Common myeloid progenitor, CD34-positive (primary cell): ENCODE measurements at regions not wholly inside any gene's neighbourhood (a gene's known extent, or its start where the extent isn't known, plus 50 kb on each side); places are given as distances from the start of the nearest gene placed in this dataset.

ENCODE experiments used
- CTCF ChIA-PET: fragments of 350-600 bp; sonication (Branson Sonifier 250); formaldehyde crosslinking; loops from one replicate; lab custom pipeline; 2021; ENCODE audit warnings: antibody characterized with exemption; lab: Charles Lee
- POLR2A ChIA-PET: fragments of 350-600 bp; sonication (Branson Sonifier 250); formaldehyde crosslinking; loops from one replicate; lab custom pipeline; 2021; ENCODE audit warnings: antibody characterized with exemption; lab: Charles Lee
- DNase-seq, 3 donors: peaks; one replicate each; pipeline versions ENCODE4 v3.0.0 to v3.0.0-alpha.2; 2013
- H3K27ac ChIP-seq, 2 experiments: 1 replicate in 1 of 2; 2 replicates in 1 of 2; pipeline ENCODE4 v1.7.0; 2013; ENCODE audit warnings: inconsistent platforms in 2 of 2, low read length in 2 of 2, mild to moderate bottlenecking in 2 of 2, low read depth in 1 of 2, moderate library complexity in 1 of 2; ENCODE audit not compliant: severe bottlenecking in 2 of 2, insufficient read depth in 1 of 2, poor library complexity in 1 of 2
- H3K27me3 ChIP-seq, 5 experiments: replicated peaks in 2 of 5; 1 replicate in 3 of 5; 2 replicates in 2 of 5; pipeline versions ENCODE4 v1.6.1 to v1.7.0; 2013; ENCODE audit warnings: low read length in 4 of 5, mild to moderate bottlenecking in 2 of 5, moderate library complexity in 2 of 5, inconsistent platforms in 1 of 5; ENCODE audit not compliant: insufficient read depth in 5 of 5, control insufficient read depth in 4 of 5
- H3K36me3 ChIP-seq, 4 experiments: 1 replicate in 2 of 4; 2 replicates in 2 of 4; pipeline versions ENCODE4 v1.6.1 to v1.7.0; 2013; ENCODE audit warnings: low read length in 3 of 4, control low read depth in 1 of 4, mild to moderate bottlenecking in 1 of 4; ENCODE audit not compliant: control insufficient read depth in 4 of 4, insufficient read depth in 4 of 4
- H3K4me1 ChIP-seq, 4 experiments: 1 replicate in 3 of 4; 2 replicates in 1 of 4; pipeline versions ENCODE4 v1.6.1 to v1.7.1; 2013; ENCODE audit warnings: low read length in 3 of 4, mild to moderate bottlenecking in 3 of 4, control low read depth in 1 of 4, inconsistent platforms in 1 of 4, moderate library complexity in 1 of 4; ENCODE audit not compliant: control insufficient read depth in 4 of 4, insufficient read depth in 4 of 4; ENCODE audit errors: control extremely low read depth in 1 of 4
- H3K4me3 ChIP-seq, 7 experiments: 1 replicate in 4 of 7; 2 replicates in 3 of 7; pipeline versions ENCODE4 v1.5.1 to v1.7.0; 2013; ENCODE audit warnings: mild to moderate bottlenecking in 7 of 7, low read length in 6 of 7, moderate library complexity in 6 of 7, inconsistent platforms in 2 of 7, low read depth in 2 of 7, control low read depth in 1 of 7; ENCODE audit not compliant: insufficient read depth in 4 of 7, control insufficient read depth in 1 of 7; ENCODE audit errors: extremely low read depth in 1 of 7
- H3K9me3 ChIP-seq, 5 experiments: 1 replicate in 4 of 5; 2 replicates in 1 of 5; pipeline versions ENCODE4 v1.6.1 to v1.7.1; 2013; ENCODE audit warnings: low read length in 4 of 5, mild to moderate bottlenecking in 2 of 5, inconsistent platforms in 1 of 5, low read depth in 1 of 5, moderate library complexity in 1 of 5; ENCODE audit not compliant: control insufficient read depth in 4 of 5, insufficient read depth in 2 of 5; ENCODE audit errors: control extremely low read depth in 1 of 5
- WGBS: methylation state at CpG from one replicate; pipeline ENCODE4 v1.1.5; 2013; ENCODE audit not compliant: insufficient coverage; 5-methylcytosine and 5-hydroxymethylcytosine counted together

DNA sequence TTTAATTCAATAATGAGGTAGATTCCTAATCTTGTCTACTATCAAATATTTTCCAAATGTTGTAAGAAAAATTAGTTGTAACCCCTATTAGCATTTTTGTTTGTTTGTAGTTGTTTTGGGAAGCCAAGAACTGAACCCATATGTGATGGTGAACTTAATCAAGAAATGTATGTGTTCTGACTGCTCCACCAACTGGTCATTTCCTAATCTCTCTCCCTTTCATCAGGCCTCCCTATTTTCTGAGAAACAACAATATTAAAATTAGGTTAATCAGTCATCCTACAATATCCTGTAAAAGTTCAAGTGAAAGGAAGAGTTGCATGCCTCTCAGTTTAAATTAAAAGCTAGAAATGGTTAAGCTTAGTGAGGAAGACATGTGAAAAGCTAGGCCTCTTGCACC lies 504.0 kb downstream of the EPHA4 start:
- DNase-seq: no peak
- H3K36me3 ChIP-seq: no peaks in the 10 kb centered on the region
- ChIA-PET CTCF (interaction anchor here (0.6 kb wide), 1 partner anchor 207 kb away, joined by 3 read pairs; no protein-coding TSS in a partner anchor), POLR2A (interaction anchor here (0.6 kb wide), 1 partner anchor 308 kb away, joined by 3 read pairs; no protein-coding TSS in a partner anchor)
- no peak overlapping the region for H3K27ac ChIP-seq
- no peaks in the 10 kb centered on the region for H3K27me3 ChIP-seq
- no peak overlapping the region for H3K4me3 ChIP-seq
- H3K4me1 ChIP-seq: no peaks in the 10 kb centered on the region
- H3K9me3 ChIP-seq: peaks cover 0 to 11% (median 3%) of the 10 kb centered on the region in 5 experiments

DNA sequence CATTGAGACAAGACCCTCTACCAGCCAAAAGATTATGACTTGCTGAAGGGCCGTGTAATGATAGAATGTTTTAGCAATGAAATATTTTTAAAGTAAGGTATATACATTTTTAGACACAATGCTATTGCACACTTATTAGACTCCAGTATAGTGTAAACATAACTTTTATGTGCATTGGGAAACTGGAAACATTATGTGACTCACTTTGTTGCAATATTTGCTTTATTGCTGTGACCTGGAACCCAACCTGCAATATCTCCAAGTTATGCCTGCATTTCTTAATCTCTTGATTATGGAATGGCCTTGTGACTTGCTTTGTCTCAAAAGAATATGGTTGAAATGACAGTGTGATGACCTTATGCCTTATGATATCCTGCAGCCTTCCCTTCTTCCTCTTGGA lies 502.0 kb downstream of the EPHA4 start:
- no peak overlapping the region for H3K27ac ChIP-seq
- H3K27me3 ChIP-seq: no peaks in the 10 kb centered on the region
- no peaks in the 10 kb centered on the region for H3K4me1 ChIP-seq
- peaks cover 0 to 11% (median 3%) of the 10 kb centered on the region in 5 experiments for H3K9me3 ChIP-seq
- POLR2A ChIA-PET: no interaction called here
- H3K36me3 ChIP-seq: no peaks in the 10 kb centered on the region
- CTCF ChIA-PET: no interaction called here
- no peak for DNase-seq
- H3K4me3 ChIP-seq: no peak overlapping the region
- no CpG with 5 or more reads among the region's 1 CpG for WGBS

DNA sequence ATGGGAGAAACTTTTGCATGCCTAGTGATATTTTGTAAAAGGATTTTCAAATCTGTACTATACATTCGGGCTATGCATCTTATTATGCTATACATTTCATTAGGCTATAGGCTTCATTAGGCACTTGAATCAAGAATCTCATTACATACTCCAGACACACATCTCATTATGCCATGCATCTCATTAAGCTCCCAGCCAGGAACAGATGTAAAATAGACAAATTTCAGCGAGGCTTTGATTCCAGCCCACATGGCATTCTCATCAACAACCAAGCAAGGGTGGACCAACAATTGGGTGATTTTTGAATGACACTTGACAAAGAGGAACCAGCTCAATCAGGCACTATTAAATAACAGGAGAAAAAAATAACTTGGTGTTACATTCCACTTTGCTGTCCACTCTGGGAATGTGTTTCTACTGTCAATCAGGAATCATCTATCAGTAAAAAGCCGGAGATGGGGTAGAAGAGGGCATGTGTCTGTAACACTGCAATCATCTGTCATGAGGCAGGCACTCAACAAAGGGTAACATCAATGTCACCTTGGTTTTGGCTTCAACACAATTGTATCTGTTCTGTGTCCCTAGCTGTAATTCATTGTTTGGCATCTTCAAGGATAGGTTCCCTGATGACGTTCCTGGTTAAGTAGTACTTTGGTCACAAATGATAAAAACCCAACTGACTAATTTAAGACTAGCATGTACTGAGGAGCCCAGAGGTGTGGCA lies 498.6 kb downstream of the EPHA4 start:
- POLR2A ChIA-PET: no interaction called here

DNA sequence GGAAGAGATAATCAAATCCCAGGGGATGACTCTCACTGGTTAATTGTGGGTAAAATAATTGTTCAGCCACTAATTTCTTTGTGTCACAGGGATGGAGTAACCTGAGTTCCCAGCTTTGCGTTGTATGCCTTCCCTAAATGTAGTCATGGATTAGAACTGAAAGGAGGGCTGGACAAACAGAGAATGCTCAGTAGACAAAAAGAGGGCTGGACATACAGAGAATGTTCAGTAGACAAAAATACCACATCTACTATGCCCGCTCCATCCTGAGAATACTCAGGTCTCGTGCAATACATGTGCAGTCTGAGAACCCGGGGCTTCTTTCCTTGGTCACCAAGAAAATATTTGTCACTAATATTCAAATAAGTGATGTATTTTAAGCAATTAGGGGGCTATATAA lies 497.9 kb downstream of the EPHA4 start:
- WGBS: 100% methylated on average over 1 of the region's 4 CpGs
- H3K4me3 ChIP-seq: no peak overlapping the region
- no peak for DNase-seq
- H3K27ac ChIP-seq: no peak overlapping the region
- no peaks in the 10 kb centered on the region for H3K27me3 ChIP-seq
- no peaks in the 10 kb centered on the region for H3K36me3 ChIP-seq
- H3K9me3 ChIP-seq: peaks cover 1 to 11% (median 3%) of the 10 kb centered on the region in 5 experiments
- ChIA-PET CTCF (interaction anchor here (1.1 kb wide), 1 partner anchor 244 kb away, joined by 3 read pairs; no protein-coding TSS in a partner anchor), POLR2A (no interaction called here)
- H3K4me1 ChIP-seq: no peaks in the 10 kb centered on the region

More for the DNA sequence above, 498.6 kb downstream of the EPHA4 start:
- H3K27ac ChIP-seq: no peak overlapping the region
- H3K9me3 ChIP-seq: peaks cover 1 to 11% (median 3%) of the 10 kb centered on the region in 5 experiments
- DNase-seq: no peak
- no peaks in the 10 kb centered on the region for H3K36me3 ChIP-seq
- no peaks in the 10 kb centered on the region for H3K27me3 ChIP-seq
- H3K4me1 ChIP-seq: no peaks in the 10 kb centered on the region
- H3K4me3 ChIP-seq: no peak overlapping the region
- 100% methylated on average over 3 of the region's 4 CpGs for WGBS
- CTCF ChIA-PET: interaction anchor here (1.1 kb wide), 1 partner anchor 245 kb away, joined by 3 read pairs; no protein-coding TSS in a partner anchor

DNA sequence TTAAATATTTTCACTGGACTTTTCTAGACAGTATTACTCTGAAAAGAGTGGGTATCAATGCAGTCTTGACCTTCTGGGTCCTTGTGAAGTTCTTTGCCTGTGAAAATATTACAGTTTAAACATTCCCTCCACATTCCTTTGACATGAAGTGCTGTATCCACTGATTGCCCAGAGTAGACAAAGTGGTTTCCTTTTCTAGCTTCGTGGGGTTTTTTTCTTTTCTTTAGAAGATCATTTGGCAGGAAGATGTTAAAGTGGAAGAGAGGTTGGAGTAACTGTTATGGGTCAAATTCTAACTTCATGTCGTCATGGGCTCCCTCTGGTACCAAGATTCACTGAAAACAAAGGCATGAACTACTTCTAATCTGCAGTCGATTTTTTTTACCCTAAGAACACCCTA lies 496.9 kb downstream of the EPHA4 start:
- Histone ChIP-seq H3K27me3 (no peaks in the 10 kb centered on the region), H3K36me3 (no peaks in the 10 kb centered on the region), H3K4me1 (no peaks in the 10 kb centered on the region), H3K27ac (no peak overlapping the region), H3K9me3 (peaks cover 1 to 11% (median 3%) of the 10 kb centered on the region in 5 experiments), H3K4me3 (no peak overlapping the region)
- ChIA-PET CTCF (no interaction called here), POLR2A (no interaction called here)
- DNase-seq: no peak
- WGBS: 20% methylated on average over 1 of the region's 3 CpGs

DNA sequence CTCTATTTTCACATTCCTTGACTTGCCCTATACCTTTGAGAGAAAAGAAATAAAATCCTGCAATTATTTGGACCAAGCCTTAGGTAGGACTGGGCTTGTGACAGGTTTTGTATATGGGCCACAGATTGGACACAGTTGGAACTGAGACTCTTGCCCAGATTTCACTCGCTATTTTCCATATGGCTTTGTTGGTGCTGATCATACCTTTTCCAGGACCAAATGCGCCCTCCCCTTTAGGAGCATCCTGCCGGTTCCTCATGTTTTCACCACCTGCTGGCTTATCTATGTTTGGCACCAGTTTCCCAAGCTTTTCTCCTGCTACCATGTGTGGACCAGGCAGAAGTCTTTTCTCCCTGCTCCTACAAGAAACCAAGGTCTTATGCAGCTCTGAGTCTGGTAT lies 494.9 kb downstream of the EPHA4 start:
- Histone ChIP-seq H3K27me3 (no peaks in the 10 kb centered on the region), H3K27ac (no peak overlapping the region), H3K9me3 (peaks cover 0 to 1% (median 0%) of the 10 kb centered on the region in 5 experiments), H3K4me1 (no peaks in the 10 kb centered on the region), H3K4me3 (no peak overlapping the region), H3K36me3 (no peaks in the 10 kb centered on the region)
- ChIA-PET POLR2A (no interaction called here), CTCF (no interaction called here)
- DNase-seq: no peak
- WGBS: 98% methylated on average over 3 of the region's 3 CpGs

DNA sequence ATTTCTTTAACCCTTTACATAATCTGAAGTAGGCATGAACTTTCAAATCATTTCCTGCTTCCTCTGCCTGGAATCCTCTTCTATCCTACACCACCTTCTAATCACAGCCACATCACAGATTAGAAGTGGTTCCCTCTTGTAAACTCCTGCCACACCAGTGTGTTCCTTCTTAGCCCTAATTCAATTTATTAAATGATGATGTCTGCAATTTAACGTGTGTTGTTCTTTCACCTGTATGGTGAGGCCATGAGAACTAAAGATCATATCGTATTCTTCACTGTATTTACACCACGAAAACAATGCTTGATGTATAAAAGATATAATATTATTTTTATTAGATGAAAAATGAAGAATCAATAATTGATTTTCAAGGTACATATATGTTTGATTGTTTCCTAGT lies 494.3 kb downstream of the EPHA4 start:
- H3K36me3 ChIP-seq: no peaks in the 10 kb centered on the region
- no CpG with 5 or more reads among the region's 3 CpGs for WGBS
- no peak overlapping the region for H3K27ac ChIP-seq
- CTCF ChIA-PET: no interaction called here
- H3K4me3 ChIP-seq: no peak overlapping the region
- no peaks in the 10 kb centered on the region for H3K4me1 ChIP-seq
- no peaks in the 10 kb centered on the region for H3K27me3 ChIP-seq
- POLR2A ChIA-PET: no interaction called here
- peaks cover 0 to 1% (median 0%) of the 10 kb centered on the region in 5 experiments for H3K9me3 ChIP-seq
- DNase-seq: no peak
